HG02610 (cell line): ENCODE measurements at regions not wholly inside any gene's neighbourhood (a gene's known extent, or its start where the extent isn't known, plus 50 kb on each side); places are given as distances from the start of the nearest gene placed in this dataset.

ENCODE experiments used
- ATAC-seq: cut with Tn5 transposase; IDR thresholded peaks from one replicate; pipeline ENCODE4 v1.9.1; 2021; ENCODE audit warnings: mild to moderate bottlenecking, moderate library complexity; ENCODE audit not compliant: unreplicated experiment

DNA sequence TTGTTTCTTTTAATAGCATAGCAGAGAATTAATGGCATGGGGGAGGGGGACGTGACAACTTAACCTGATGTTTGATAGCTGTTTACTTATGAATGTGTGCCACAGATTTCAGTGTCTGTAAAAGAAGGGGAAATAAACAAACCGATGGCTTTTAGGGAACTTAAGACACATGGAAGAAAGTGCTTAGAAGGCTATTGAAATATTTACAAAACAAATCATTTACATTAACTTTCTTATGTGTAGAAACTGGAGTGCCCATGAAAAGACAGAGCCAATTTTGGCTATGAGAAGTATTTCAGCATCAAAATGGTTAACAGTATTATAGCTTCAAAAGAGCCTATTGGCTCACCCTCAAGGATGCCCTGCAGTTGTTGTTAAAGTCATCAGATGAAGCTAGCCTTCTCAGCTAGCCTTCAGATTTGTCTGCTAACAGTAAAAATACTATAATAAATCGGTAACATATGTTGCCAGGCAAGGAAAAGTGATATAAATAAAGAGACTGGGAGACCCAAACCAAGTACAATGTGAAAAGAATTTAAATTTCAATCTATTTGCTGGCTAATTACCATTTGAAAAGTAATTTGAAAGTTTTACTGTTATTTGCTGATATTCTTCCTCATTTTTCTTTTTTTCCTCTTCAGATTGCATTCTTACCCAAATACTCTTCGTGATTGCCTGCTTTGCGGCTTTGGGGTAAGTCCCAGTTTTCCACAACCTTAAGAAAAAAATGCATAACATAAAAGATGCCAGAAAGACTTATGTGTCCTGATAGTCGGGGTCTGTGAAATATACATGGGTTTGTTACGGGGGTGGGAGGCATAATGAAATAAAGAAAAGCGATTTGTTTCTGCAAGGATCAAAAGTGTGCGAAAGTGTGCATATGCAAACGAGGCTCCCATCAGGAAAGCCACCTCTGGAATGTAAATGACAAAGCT lies 256.4 kb downstream of the MEIS1 start:
- no peak for ATAC-seq

DNA sequence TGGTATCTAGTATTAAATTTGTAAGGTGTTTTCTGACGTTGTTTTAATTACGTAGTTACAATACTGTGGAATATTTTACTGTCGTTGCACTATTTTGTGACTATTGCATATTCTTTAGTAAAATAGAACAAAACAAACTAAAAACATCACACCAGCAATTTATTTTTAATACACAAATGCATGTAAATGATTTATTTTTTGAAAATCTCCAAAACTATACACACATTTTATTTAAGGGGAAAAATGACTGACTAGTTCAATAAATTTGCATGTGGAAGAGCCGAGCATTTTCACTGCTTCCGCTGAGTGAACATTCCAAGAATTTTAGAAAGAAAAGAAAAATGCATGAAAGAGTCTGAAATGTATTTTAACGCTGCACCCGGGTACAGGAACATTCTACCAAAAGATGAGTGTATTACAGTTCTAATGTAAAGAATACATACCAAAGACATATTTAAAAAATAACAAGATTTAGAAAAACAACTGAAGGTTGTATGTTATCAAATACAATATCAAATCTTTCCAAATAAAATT lies 257.7 kb downstream of the MEIS1 start:
- no peak for ATAC-seq

DNA sequence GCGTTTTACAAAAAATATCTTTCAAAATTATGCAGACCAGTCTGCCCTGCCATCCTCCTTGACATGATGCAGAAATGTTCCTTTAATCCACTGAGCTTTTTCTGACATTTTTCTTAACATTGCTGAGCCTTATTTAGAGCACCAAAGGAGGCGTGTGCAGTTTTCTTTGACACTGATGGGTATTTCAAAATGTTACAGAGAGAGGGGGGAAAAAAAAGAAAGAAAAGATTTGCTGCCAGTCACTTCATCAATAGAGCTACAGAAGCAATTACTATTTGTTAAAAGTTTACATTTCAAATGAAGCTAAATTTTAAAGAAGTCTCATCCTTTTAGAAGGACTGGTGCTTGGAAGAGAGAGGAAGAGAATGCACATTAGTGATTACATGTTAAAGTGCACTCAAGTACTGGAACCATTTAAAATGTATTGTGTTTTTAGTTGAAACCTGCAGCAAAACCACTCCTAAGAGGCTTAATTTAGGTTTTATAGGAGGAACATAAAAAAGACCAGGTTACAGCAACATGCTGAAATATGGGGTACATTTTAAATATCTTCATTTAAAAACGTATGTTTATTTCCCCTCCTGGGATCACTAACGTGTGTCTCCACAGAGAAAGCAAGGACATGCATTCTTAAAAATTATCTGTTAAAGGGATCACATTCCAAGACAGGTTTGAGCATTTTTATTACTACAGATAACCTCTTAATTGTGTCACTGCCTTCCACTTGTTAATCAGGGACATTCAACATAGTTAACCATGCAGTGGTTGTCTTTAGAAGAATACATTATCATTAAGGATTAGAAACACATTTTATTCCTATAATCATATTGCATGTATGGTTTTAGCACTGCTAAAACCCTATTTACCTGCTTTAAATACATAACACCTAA lies 258.4 kb downstream of the MEIS1 start:
- no peak for ATAC-seq

- no peak for ATAC-seq
Measured at GRCh38 chr2:66694087-66694860, 259.3 kb downstream of the MEIS1 start.

- no peak for ATAC-seq
Measured at GRCh38 chr2:66695226-66695735, 260.4 kb downstream of the MEIS1 start.

DNA sequence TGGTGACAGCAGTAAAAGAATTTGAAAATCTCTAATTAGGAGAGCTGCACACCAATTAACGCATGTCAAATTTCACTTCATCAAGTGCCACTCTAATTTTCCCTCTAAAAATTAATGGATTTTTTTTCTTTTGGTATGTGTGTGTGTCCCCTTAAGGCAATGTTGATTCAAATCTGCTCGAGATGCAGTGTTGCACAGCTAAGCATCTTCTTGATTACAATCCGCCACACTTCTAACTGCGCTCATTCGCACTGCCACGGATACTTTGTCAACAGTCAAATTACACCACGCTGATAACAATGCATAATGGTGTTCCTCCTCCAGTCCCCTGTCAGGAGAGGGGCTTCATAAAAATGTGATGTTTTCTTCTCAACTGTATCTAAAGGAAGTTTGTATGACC lies 261.4 kb downstream of the MEIS1 start:
- no peak for ATAC-seq

- ATAC-seq, result no peak
Measured at GRCh38 chr2:66696886-66697285, 262.0 kb downstream of the MEIS1 start.

DNA sequence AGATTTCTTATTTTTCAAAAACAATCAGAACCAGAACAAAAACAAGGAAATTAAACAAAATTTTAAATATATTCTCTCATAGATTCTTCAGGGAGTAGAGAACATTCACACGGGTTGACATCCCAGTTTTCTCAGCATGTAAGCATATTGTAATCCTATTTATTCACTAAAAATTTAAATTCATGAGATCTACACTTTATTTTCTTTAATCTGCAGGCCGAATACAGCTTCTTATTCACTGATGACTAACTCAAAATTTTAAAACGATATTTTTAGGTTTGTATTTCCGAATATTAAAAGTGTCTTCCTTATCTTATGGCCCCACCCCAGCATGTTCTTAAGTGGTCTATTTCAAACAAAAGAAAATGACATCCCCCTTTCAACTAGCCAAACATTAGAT lies 262.4 kb downstream of the MEIS1 start:
- ATAC-seq, result no peak

DNA sequence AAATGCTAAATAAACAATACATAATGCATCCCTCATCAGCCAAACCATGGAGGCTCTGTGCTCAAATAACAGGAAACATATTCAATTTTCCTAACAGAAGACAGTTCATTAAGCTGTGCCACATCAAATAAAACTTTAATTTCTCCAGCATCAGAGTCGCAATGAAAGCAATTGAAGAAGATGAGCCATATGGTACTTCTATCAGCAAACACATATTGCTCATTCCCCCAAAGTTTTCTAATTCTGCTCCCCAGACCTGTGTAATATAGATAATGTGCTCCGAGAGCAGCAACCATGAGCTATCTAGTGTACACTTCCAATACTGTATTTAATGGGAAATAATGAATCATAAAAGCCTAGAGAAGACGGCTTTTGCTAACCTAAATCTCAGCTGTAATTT lies 263.2 kb downstream of the MEIS1 start:
- ATAC-seq, result no peak

DNA sequence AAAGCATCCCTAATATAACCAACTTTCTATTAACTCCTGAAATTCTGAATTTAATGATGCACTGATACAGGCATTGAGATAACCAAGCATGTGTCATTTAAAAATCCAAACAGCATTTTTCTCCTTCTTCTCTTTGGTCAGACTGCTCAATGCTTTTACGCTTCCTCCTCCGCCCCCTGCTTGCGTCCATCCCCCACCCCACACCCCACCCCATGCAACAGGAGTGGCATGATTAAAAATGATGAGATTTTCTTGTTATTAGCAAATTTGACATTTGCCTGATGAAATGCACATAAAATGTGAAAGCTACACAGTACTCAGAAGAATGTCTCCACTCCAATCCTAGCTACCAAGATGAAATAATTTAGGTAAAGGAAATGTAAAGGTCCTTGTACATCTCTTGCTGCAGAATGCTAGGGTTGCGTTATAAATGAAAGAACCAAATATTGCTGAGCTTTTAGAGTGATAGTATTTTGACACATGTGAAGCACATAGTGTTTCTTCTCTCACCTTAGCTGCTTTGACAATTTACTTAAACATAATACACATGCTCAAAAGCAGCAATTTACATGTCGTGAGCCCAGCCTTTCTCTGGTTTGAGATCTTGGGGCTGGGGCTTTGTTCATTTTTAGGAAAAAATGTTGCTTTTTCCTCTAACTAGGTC lies 263.8 kb downstream of the MEIS1 start:
- ATAC-seq, result no peak

DNA sequence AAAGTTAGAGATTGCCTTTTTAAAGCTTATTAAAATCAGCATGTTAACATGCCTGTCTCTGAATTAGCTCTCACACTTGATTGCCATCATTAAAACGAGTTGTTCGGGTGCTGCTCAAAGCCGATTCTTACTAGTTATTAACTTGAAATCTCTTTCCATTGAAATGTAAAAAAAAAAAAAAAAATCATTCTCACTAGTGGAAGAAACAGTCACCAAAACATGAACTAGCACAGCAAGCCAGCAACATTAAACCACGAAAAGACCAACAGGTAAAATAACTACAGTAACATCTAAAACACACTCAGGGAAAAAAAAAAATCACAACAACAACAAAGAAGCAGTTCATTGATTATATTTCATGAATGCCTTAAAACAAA lies 264.5 kb downstream of the MEIS1 start:
- no peak for ATAC-seq

DNA sequence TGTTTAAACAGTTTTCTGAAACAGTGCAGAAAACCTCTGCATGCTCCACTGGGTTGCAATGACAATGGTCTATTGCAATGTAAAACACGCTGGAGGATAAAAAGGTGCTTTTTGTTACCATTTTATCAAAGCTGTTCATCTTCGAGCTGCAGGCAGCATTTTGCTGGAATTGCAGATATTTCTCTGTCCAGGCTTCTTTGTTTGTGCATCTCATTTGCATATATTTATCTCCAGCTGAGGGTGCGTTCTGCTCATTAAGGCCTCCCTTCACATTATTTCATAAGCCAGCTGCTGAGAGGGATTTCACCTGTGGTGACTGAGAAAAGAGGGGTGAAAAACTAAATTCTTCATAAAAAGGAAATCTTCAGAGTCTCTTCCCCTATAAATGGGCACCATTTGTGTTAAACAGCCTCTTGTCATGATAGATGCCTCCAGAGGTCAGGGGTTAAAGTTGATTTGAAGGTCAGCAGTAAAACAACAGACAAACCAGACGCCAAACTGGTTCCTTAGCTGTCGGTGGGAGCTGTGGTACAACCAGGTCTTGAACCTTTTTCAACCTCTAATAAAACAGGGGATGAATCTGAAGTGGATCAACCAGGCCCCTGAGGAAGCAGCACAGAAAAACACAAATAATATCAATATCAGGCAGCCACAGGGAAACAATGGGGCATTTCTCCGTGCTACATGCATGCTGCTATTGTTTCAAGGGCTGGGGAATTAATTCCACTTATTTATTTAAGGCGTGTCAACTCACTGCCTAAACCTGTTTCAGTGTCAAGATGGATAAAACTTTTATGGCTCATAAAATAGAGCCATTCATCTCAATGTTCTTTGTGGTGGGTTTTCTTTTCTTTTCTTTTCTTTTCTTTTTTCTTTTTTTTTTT lies 265.1 kb downstream of the MEIS1 start:
- no peak for ATAC-seq

DNA sequence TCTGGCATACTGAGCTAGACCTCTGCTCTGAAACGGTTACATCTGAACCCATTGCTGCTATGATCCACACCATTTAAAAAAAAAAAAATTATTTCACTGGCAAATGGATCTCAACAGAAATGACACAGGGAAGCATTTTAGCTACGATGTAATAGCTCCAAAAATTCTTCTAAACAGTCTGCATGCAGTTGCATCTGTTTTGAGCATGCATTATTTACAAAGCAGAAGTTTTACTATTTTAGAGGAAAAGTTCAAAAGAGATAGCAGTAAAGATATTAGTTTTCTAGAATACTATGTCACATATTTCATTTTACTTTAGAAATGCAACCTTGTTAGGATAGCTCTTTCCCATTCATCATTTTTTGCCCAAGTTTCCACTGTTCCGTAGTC lies 265.7 kb downstream of the MEIS1 start:
- no peak for ATAC-seq

- no peak for ATAC-seq
Measured at GRCh38 chr2:66701251-66701650, 266.3 kb downstream of the MEIS1 start.

- ATAC-seq, result no peak
Measured at GRCh38 chr2:66701656-66702055, 266.7 kb downstream of the MEIS1 start.

- no peak for ATAC-seq
Measured at GRCh38 chr2:66702301-66702700, 267.4 kb downstream of the MEIS1 start.

DNA sequence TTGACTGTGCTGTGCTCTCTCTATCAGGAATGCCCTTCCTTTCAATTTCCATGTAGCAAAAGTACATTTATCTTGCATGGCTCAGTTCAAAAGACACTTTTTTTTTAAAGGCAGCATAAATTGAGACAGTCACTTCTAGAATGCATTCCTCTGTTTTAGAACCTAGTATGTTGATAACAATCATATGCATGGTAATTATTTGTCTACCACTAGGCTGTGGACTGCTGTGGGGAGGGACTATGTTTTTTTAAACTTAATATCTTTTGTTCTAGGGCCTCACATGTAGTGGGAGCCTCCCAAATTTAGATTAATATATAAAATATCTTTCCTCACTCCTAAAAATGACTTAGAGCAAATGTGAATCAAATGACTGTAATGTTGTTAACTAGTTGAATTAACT lies 269.9 kb downstream of the MEIS1 start:
- ATAC-seq, result no peak

DNA sequence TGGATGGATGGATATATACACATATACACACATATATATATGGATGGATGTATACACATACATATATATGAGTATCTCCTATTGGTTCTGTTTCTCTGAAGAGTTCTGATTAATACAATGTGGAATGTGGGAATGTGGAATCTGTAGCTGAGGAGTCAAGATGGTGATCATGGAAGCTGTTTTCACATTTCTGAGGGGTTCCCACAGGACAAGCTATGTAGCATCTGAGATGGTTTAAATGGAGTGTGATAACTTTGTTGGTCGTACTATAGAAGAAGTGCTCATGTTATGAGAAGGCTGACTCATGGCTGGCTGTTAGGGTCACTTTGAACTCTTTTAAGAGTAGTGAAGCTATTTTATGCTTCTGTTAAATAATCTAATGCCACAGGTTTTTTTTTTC lies 279.7 kb downstream of the MEIS1 start:
- no peak for ATAC-seq

- no peak for ATAC-seq
Measured at GRCh38 chr2:66717218-66717905, 282.4 kb downstream of the MEIS1 start.
